ENCODE measurements at regions not wholly inside any gene's neighbourhood (a gene's known extent, or its start where the extent isn't known, plus 50 kb on each side); places are given as distances from the start of the nearest gene placed in this dataset.

DNA sequence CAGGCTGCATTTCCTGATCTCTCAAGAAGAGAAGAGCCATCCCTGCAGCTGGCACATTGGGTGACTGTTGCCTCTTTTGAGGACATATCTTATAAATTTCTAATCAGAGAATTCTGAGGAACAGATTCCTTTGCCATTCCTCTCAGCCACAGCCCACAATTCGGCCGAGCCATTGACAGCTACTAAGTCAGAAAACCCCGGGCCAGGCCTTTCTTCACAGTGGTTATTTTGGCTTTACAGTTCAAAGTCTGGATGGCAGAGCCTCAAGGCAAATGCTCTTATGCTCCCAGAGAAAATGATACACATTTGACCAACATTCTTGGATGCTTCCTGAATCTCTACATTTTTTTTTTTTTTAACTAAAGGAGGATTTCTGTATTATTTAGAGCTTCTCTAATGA, 138.4 kb upstream of the FRMD6 start:
- Mint-ChIP-seq H3K36me3 (no peaks in the 10 kb centered on the region), H3K4me3 (no peak overlapping the region), H3K27me3 (peaks cover 21 to 24% (median 21%) of the 10 kb centered on the region in 3 donors), H3K4me1 (no peaks in the 10 kb centered on the region), H3K9me3 (peaks cover 0 to under 1% (median 0%) of the 10 kb centered on the region in 7 donors), H3K27ac (no peak overlapping the region)
- ATAC-seq (ENCODE audit: low read depth in 2 of 2) (no peak), DNase-seq (no peak)

- Mint-ChIP-seq H3K27ac (peak overlapping the region in 1 of 6 donors; percentile 6), H3K27me3 (peaks cover 16 to 23% (median 19%) of the 10 kb centered on the region in 3 donors), H3K9me3 (no peaks in the 10 kb centered on the region), H3K4me1 (no peaks in the 10 kb centered on the region), H3K4me3 (no peak overlapping the region), H3K36me3 (no peaks in the 10 kb centered on the region)
- DNase-seq, result no peak
- ATAC-seq (ENCODE audit: low read depth in 2 of 2), result no peak
These were observed 137.8 kb upstream of the FRMD6 start for GRCh38 chr14:51513933-51514332.

GRCh38 chr14:51515611-51516010, 136.1 kb upstream of the FRMD6 start:
- Mint-ChIP-seq H3K9me3 (no peaks in the 10 kb centered on the region), H3K36me3 (no peaks in the 10 kb centered on the region), H3K27me3 (peaks cover 16 to 25% (median 22%) of the 10 kb centered on the region in 3 donors), H3K4me1 (no peaks in the 10 kb centered on the region), H3K27ac (no peak overlapping the region), H3K4me3 (no peak overlapping the region)
- DNase-seq (no peak), ATAC-seq (ENCODE audit: low read depth in 2 of 2) (no peak)

DNA sequence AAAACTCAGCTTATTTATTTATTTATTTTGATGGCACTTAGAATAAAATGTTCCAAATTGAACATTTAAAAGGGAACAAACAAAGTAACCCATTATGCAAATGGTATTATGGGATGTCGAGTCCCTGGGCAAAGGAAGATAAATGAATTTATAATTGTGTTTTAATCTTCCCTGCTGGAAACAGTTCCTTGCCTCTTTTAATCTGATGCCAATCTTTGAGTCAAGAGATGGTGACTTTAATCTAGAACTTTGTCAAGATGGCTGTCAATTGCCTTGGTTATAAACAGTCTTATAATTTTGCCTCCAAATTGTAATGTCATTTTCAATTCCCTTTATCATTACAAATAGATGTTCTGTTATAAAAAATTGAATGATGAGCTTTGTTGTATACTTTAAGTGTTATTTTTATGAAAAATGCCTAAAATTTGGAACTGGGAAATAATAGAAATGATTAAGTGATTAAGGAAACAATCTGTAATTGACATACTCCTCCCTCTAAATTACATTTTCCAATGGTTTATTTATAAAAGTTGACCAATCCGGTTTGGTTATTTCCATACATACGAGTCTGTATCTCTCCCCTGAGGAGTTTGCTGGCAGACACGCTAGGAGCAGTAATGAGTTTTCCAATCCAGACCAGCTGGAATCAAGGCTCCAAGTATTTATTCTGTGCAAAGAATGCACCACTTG, 134.9 kb upstream of the FRMD6 start:
- Mint-ChIP-seq H3K36me3 (no peaks in the 10 kb centered on the region), H3K27ac (no peak overlapping the region), H3K4me3 (no peak overlapping the region), H3K4me1 (no peaks in the 10 kb centered on the region), H3K9me3 (peaks cover 0 to 5% (median 0%) of the 10 kb centered on the region in 7 donors), H3K27me3 (peaks cover 9 to 25% (median 18%) of the 10 kb centered on the region in 3 donors)
- no peak for ATAC-seq (ENCODE audit: low read depth in 2 of 2)
- DNase-seq, result no peak

DNA sequence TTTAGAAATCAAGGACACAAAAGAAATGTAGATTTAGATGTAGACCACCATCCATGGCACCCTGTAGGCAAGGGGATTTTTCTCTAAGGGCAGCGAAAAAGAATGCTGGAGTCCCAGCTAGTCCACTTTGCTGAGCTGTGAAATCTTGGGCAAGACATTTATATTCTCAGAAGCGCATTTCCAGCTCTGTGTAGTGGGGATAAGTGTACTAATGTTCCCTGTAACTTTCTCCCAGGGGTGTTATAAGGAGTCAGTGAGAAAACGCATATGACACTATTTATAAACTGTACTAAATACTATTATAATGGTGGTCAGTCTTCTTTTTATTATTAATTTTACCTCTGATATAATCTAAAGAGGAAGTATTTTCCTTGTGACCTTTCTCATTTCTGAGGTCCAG, 133.4 kb upstream of the FRMD6 start:
- H3K9me3 Mint-ChIP-seq, result peaks cover 0 to 6% (median 0%) of the 10 kb centered on the region in 7 donors
- DNase-seq, result no peak
- no peak for ATAC-seq (ENCODE audit: low read depth in 2 of 2)
- H3K27ac Mint-ChIP-seq, result no peak overlapping the region
- H3K4me3 Mint-ChIP-seq, result no peak overlapping the region
- H3K4me1 Mint-ChIP-seq, result no peaks in the 10 kb centered on the region
- H3K27me3 Mint-ChIP-seq, result peaks cover 9 to 19% (median 18%) of the 10 kb centered on the region in 3 donors
- no peaks in the 10 kb centered on the region for H3K36me3 Mint-ChIP-seq

- Mint-ChIP-seq H3K9me3 (peaks cover 0 to 6% (median 0%) of the 10 kb centered on the region in 7 donors), H3K27me3 (peaks cover 9 to 19% (median 14%) of the 10 kb centered on the region in 3 donors), H3K36me3 (no peaks in the 10 kb centered on the region), H3K4me1 (no peaks in the 10 kb centered on the region), H3K27ac (no peak overlapping the region), H3K4me3 (no peak overlapping the region)
- DNase-seq (no peak), ATAC-seq (ENCODE audit: low read depth in 2 of 2) (no peak)
These were observed 133.0 kb upstream of the FRMD6 start for GRCh38 chr14:51518711-51519110.

GRCh38 chr14:51520087-51520486, 131.6 kb upstream of the FRMD6 start:
- no peak for ATAC-seq (ENCODE audit: low read depth in 2 of 2)
- H3K9me3 Mint-ChIP-seq, result peaks cover 0 to 6% (median 0%) of the 10 kb centered on the region in 7 donors
- no peak overlapping the region for H3K4me3 Mint-ChIP-seq
- H3K27ac Mint-ChIP-seq, result no peak overlapping the region
- no peaks in the 10 kb centered on the region for H3K36me3 Mint-ChIP-seq
- peaks cover 9 to 16% (median 13%) of the 10 kb centered on the region in 3 donors for H3K27me3 Mint-ChIP-seq
- H3K4me1 Mint-ChIP-seq, result no peaks in the 10 kb centered on the region
- no peak for DNase-seq

DNA sequence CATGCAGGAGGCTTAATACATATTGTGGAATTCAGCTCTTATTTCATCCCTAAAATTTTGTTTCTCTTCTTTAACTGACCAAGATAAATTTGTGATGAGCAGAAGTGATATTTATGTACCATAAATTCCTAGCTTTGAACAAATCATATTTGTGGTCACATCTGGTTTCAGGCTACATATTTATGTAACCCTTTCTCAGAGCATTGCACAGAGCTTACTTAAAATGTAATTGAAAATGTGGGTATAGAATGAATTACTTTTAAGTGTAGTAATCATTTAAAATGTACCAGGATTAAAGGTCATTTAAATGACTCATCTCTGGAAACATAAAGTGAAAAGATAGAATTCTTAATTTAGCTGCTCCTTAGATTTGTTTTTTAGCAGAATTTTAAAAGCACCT, 129.9 kb upstream of the FRMD6 start:
- H3K27me3 Mint-ChIP-seq, result peaks cover 7 to 15% (median 11%) of the 10 kb centered on the region in 3 donors
- no peak for ATAC-seq (ENCODE audit: low read depth in 2 of 2)
- H3K36me3 Mint-ChIP-seq, result no peaks in the 10 kb centered on the region

GRCh38 chr14:51523243-51523642, 128.5 kb upstream of the FRMD6 start:
- no peaks in the 10 kb centered on the region for H3K36me3 Mint-ChIP-seq
- peaks cover 0 to 6% (median 0%) of the 10 kb centered on the region in 7 donors for H3K9me3 Mint-ChIP-seq
- no peak overlapping the region for H3K4me3 Mint-ChIP-seq
- no peak overlapping the region for H3K27ac Mint-ChIP-seq
- no peak for ATAC-seq (ENCODE audit: low read depth in 2 of 2)
- H3K27me3 Mint-ChIP-seq, result peaks cover under 1 to 17% (median 15%) of the 10 kb centered on the region in 3 donors
- no peaks in the 10 kb centered on the region for H3K4me1 Mint-ChIP-seq
- DNase-seq, result no peak

More for the DNA sequence above, 129.9 kb upstream of the FRMD6 start:
- Mint-ChIP-seq H3K4me1 (no peaks in the 10 kb centered on the region), H3K27ac (no peak overlapping the region), H3K9me3 (peaks cover 0 to 6% (median 0%) of the 10 kb centered on the region in 7 donors), H3K4me3 (no peak overlapping the region)
- DNase-seq, result no peak

DNA sequence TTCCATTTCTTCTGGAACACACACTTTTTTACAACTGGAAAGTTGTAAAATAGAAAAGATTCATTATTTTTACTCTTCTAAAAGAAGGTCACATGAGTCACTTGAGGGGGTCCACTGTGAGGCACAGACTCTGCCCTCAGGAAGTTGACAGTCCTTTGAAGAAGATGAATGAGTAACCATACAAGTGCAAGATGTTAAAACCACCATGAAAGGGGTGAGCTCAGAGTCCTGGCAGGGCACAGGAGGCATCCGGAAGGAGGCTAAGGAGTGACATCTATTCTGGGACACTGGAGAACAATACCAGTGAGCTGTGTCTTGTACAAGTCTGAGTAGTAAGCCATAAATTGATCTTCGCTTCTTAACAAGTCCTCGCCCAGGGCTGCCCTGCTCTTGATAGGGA, 126.0 kb upstream of the FRMD6 start:
- DNase-seq, result no peak
- Mint-ChIP-seq H3K36me3 (no peaks in the 10 kb centered on the region), H3K4me3 (no peak overlapping the region), H3K4me1 (no peaks in the 10 kb centered on the region), H3K27ac (peak overlapping the region in 1 of 6 donors; percentile 6), H3K9me3 (peaks cover 0 to 6% (median 0%) of the 10 kb centered on the region in 7 donors), H3K27me3 (peaks cover 9 to 26% (median 12%) of the 10 kb centered on the region in 3 donors)
- ATAC-seq (ENCODE audit: low read depth in 2 of 2), result no peak

GRCh38 chr14:51527073-51527472, 124.6 kb upstream of the FRMD6 start:
- H3K9me3 Mint-ChIP-seq, result peaks cover 0 to 6% (median 0%) of the 10 kb centered on the region in 7 donors
- no peaks in the 10 kb centered on the region for H3K4me1 Mint-ChIP-seq
- no peak for DNase-seq
- no peak overlapping the region for H3K4me3 Mint-ChIP-seq
- no peak overlapping the region for H3K27ac Mint-ChIP-seq
- H3K27me3 Mint-ChIP-seq, result peaks cover 9 to 26% (median 12%) of the 10 kb centered on the region in 3 donors
- ATAC-seq (ENCODE audit: low read depth in 2 of 2), result no peak
- no peaks in the 10 kb centered on the region for H3K36me3 Mint-ChIP-seq

DNA sequence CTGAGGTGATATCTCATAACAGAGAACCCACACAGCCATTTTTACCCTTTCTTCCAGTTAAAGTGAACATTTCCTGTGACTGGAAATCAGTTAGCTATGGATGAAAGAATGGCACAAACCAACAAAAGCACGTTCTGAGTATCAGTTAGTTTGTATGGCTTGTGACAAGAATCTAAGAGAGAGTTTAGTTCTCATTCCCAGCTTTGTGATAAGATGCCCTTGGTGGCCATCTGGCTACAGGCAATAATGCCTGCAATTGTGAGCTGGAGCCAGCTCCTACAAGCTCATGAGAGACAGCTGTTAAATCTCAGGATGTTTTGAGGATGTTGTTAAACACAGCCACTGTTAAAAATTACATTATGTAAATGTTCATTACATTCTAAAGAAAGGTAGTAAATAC, 122.0 kb upstream of the FRMD6 start:
- H3K4me3 Mint-ChIP-seq, result no peak overlapping the region
- H3K27ac Mint-ChIP-seq, result no peak overlapping the region
- no peak for ATAC-seq (ENCODE audit: low read depth in 2 of 2)

DNA sequence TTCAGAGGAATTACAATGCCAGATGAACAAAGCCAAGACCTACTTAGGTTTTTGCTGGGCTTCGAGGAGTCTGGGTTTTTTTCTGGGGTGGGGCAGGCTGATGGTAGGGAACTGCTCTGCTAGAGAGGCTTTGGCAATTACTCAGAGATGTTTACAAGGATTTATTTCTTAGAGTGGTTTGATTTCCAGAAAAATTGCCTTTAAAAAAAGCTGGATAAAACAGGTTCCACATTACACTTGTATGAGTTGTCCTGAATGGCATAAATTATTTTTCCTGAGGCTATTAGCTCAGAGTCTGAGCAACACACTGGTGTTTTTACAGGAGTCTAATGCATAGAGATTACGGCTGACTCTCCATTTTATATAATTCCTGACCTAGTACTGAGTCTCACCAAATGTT, 118.5 kb upstream of the FRMD6 start:
- Mint-ChIP-seq H3K36me3 (no peaks in the 10 kb centered on the region), H3K27ac (peak overlapping the region in 1 of 6 donors; percentile 35)

More for the DNA sequence above, 122.0 kb upstream of the FRMD6 start:
- H3K36me3 Mint-ChIP-seq, result no peaks in the 10 kb centered on the region
- no peaks in the 10 kb centered on the region for H3K4me1 Mint-ChIP-seq
- peaks cover 0 to 2% (median 0%) of the 10 kb centered on the region in 7 donors for H3K9me3 Mint-ChIP-seq
- no peak for DNase-seq
- peaks cover 9 to 26% (median 12%) of the 10 kb centered on the region in 3 donors for H3K27me3 Mint-ChIP-seq

GRCh38 chr14:51533872-51534553, 117.7 kb upstream of the FRMD6 start:
- Mint-ChIP-seq H3K9me3 (peaks cover 0 to 10% (median 5%) of the 10 kb centered on the region in 7 donors), H3K27me3 (peaks cover 0 to 6% (median under 1%) of the 10 kb centered on the region in 3 donors), H3K36me3 (no peaks in the 10 kb centered on the region), H3K4me3 (no peak overlapping the region), H3K4me1 (no peaks in the 10 kb centered on the region), H3K27ac (no peak overlapping the region)
- ATAC-seq (ENCODE audit: low read depth in 2 of 2) (no peak), DNase-seq (no peak)

More for the DNA sequence above, 118.5 kb upstream of the FRMD6 start:
- Mint-ChIP-seq H3K27me3 (peaks cover 5 to 9% (median 8%) of the 10 kb centered on the region in 3 donors), H3K4me1 (no peaks in the 10 kb centered on the region), H3K9me3 (peaks cover 0 to 10% (median 4%) of the 10 kb centered on the region in 7 donors), H3K4me3 (no peak overlapping the region)
- ATAC-seq (ENCODE audit: low read depth in 2 of 2), result no peak
- DNase-seq, result no peak

Measured in naive B cell (primary cell).